CD4-positive, alpha-beta T cell treated with Interleukin-15 for 1 hour (primary cell): ENCODE measurements at regions not wholly inside any gene's neighbourhood (a gene's known extent, or its start where the extent isn't known, plus 50 kb on each side); places are given as distances from the start of the nearest gene placed in this dataset.

ENCODE experiments used
- DNase-seq: peaks from one replicate; pipeline ENCODE4 v3.0.0-alpha.2; 2020

- no peak for DNase-seq
Observed at GRCh38 chr22:27435844-27436576, 365.5 kb downstream of the MN1 start.

- DNase-seq = no peak
Observed at GRCh38 chr22:27436591-27436990, 365.0 kb downstream of the MN1 start.

- DNase-seq = no peak
Observed at GRCh38 chr22:27437570-27437969, 364.0 kb downstream of the MN1 start.

GRCh38 chr22:27438271-27438980, 363.1 kb downstream of the MN1 start:
- DNase-seq = no peak

- DNase-seq = no peak
Observed at GRCh38 chr22:27439131-27439530, 362.4 kb downstream of the MN1 start.

GRCh38 chr22:27440304-27440865, 361.2 kb downstream of the MN1 start:
- no peak for DNase-seq

- no peak for DNase-seq
Observed at GRCh38 chr22:27441706-27442475, 359.7 kb downstream of the MN1 start.

GRCh38 chr22:27443306-27443705, 358.2 kb downstream of the MN1 start:
- DNase-seq = no peak

GRCh38 chr22:27445881-27446280, 355.7 kb downstream of the MN1 start:
- no peak for DNase-seq

GRCh38 chr22:27447289-27447688, 354.3 kb downstream of the MN1 start:
- DNase-seq = no peak

GRCh38 chr22:27450448-27450847, 351.1 kb downstream of the MN1 start:
- no peak for DNase-seq

GRCh38 chr22:27452245-27452644, 349.3 kb downstream of the MN1 start:
- no peak for DNase-seq

- DNase-seq = no peak
Observed at GRCh38 chr22:27452922-27453321, 348.6 kb downstream of the MN1 start.

GRCh38 chr22:27453725-27454124, 347.8 kb downstream of the MN1 start:
- DNase-seq = no peak

GRCh38 chr22:27454807-27455450, 346.6 kb downstream of the MN1 start:
- no peak for DNase-seq

- no peak for DNase-seq
Observed at GRCh38 chr22:27455526-27455925, 346.0 kb downstream of the MN1 start.

- DNase-seq = no peak
Observed at GRCh38 chr22:27456696-27457503, 344.7 kb downstream of the MN1 start.

- DNase-seq = no peak
Observed at GRCh38 chr22:27459999-27460398, 341.6 kb downstream of the MN1 start.

- DNase-seq = no peak
Observed at GRCh38 chr22:27460591-27461347, 340.8 kb downstream of the MN1 start.

- DNase-seq = no peak
Observed at GRCh38 chr22:27461470-27461869, 340.1 kb downstream of the MN1 start.

- DNase-seq = no peak
Observed at GRCh38 chr22:27462190-27462589, 339.4 kb downstream of the MN1 start.
